ENCODE measurements at regions not wholly inside any gene's neighbourhood (a gene's known extent, or its start where the extent isn't known, plus 50 kb on each side); places are given as distances from the start of the nearest gene placed in this dataset.

- peak overlapping the region; percentile 96 for H3K27ac Mint-ChIP-seq
These were observed 64.0 kb upstream of the TNFRSF19 start for GRCh38 chr13:23506071-23506806.

GRCh38 chr13:23506807-23507291 is 63.4 kb upstream of the TNFRSF19 start:
- DNase-seq = peak; percentile 8
- Mint-ChIP-seq H3K4me3 (no peak overlapping the region), H3K36me3 (ENCODE audit: low read depth) (no peaks in the 10 kb centered on the region), H3K27ac (peak overlapping the region; percentile 96), H3K27me3 (ENCODE audit: low read depth, poor library complexity) (no peaks in the 10 kb centered on the region), H3K9me3 (peaks cover 5% of the 10 kb centered on the region), H3K4me1 (peaks cover 51% of the 10 kb centered on the region)
- TF ChIP-seq CTCF (IDR thresholded peaks at IDR 0.05) = no peak

More at GRCh38 chr13:23506071-23506806, 64.0 kb upstream of the TNFRSF19 start:
- no peaks in the 10 kb centered on the region for H3K27me3 Mint-ChIP-seq (ENCODE audit: low read depth, poor library complexity)
- DNase-seq = peak; percentile 4
- no peak for TF ChIP-seq CTCF (IDR thresholded peaks at IDR 0.05)
- H3K9me3 Mint-ChIP-seq = peaks cover 5% of the 10 kb centered on the region
- H3K4me1 Mint-ChIP-seq = peaks cover 45% of the 10 kb centered on the region
- H3K36me3 Mint-ChIP-seq (ENCODE audit: low read depth) = no peaks in the 10 kb centered on the region
- no peak overlapping the region for H3K4me3 Mint-ChIP-seq

- TF ChIP-seq CTCF (IDR thresholded peaks at IDR 0.05) = no peak
- no peaks in the 10 kb centered on the region for H3K36me3 Mint-ChIP-seq (ENCODE audit: low read depth)
- peaks cover 67% of the 10 kb centered on the region for H3K4me1 Mint-ChIP-seq
- H3K4me3 Mint-ChIP-seq = no peak overlapping the region
- no peaks in the 10 kb centered on the region for H3K9me3 Mint-ChIP-seq
- DNase-seq = no peak
- H3K27me3 Mint-ChIP-seq (ENCODE audit: low read depth, poor library complexity) = peaks cover 6% of the 10 kb centered on the region
- no peak overlapping the region for H3K27ac Mint-ChIP-seq
These were observed 60.2 kb upstream of the TNFRSF19 start for GRCh38 chr13:23509781-23510543.

GRCh38 chr13:23510544-23510916 is 59.7 kb upstream of the TNFRSF19 start:
- peaks cover 4% of the 10 kb centered on the region for H3K9me3 Mint-ChIP-seq
- no peak for TF ChIP-seq CTCF (IDR thresholded peaks at IDR 0.05)
- no peak overlapping the region for H3K27ac Mint-ChIP-seq
- H3K36me3 Mint-ChIP-seq (ENCODE audit: low read depth) = no peaks in the 10 kb centered on the region
- no peak for DNase-seq
- H3K4me1 Mint-ChIP-seq = peaks cover 67% of the 10 kb centered on the region
- peaks cover 6% of the 10 kb centered on the region for H3K27me3 Mint-ChIP-seq (ENCODE audit: low read depth, poor library complexity)
- H3K4me3 Mint-ChIP-seq = no peak overlapping the region

GRCh38 chr13:23510979-23511735 is 59.1 kb upstream of the TNFRSF19 start:
- Mint-ChIP-seq H3K27ac (no peak overlapping the region), H3K4me1 (peaks cover 63% of the 10 kb centered on the region)
- no peak for TF ChIP-seq CTCF (IDR thresholded peaks at IDR 0.05)

More at GRCh38 chr13:23510979-23511735, 59.1 kb upstream of the TNFRSF19 start:
- H3K4me3 Mint-ChIP-seq = peak overlapping the region; percentile 5
- H3K36me3 Mint-ChIP-seq (ENCODE audit: low read depth) = no peaks in the 10 kb centered on the region
- DNase-seq = peak; percentile 6
- H3K9me3 Mint-ChIP-seq = peaks cover 4% of the 10 kb centered on the region
- peaks cover 6% of the 10 kb centered on the region for H3K27me3 Mint-ChIP-seq (ENCODE audit: low read depth, poor library complexity)

All from nephron progenitor cell (in vitro differentiated cells).